Activated CD4-positive, alpha-beta T cell treated with anti-CD3 and anti-CD28 coated beads for 36 hours (primary cell): ENCODE measurements at regions not wholly inside any gene's neighbourhood (a gene's known extent, or its start where the extent isn't known, plus 50 kb on each side); places are given as distances from the start of the nearest gene placed in this dataset.
"Not testable (repeated sequence)": the region's sequence is repeated elsewhere in the genome, so short reads cannot be mapped to it uniquely, and the experiment has no call there.

Experiments used
- ATAC-seq: fragments of 200-7000 bp; cut with Tn5 transposase; one replicate; pipeline ENCODE4 v1.10.0; 2021; ENCODE audit warnings: mild to moderate bottlenecking, moderate library complexity
- CTCF ChIA-PET: fragments of 350-600 bp; sonication (Branson Sonifier 250); formaldehyde crosslinking; loops from one replicate; lab custom pipeline; 2021; ENCODE audit warnings: antibody characterized with exemption; lab: Charles Lee
- POLR2A ChIA-PET: fragments of 350-600 bp; sonication (Branson Sonifier 250); formaldehyde crosslinking; loops from one replicate; lab custom pipeline; 2021; ENCODE audit warnings: antibody characterized with exemption, inconsistent platforms; lab: Charles Lee
- DNase-seq: peaks from one replicate; pipeline ENCODE4 v3.0.0-alpha.2; 2020
- H3K27ac Mint-ChIP-seq: one replicate; pipeline ENCODE4 v1.8.0; 2021; ENCODE audit warnings: mixed read lengths
- H3K27me3 Mint-ChIP-seq: one replicate; pipeline ENCODE4 v1.8.0; 2021; ENCODE audit warnings: mixed read lengths
- H3K36me3 Mint-ChIP-seq: one replicate; pipeline ENCODE4 v1.8.0; 2021; ENCODE audit warnings: low read depth, mixed read lengths
- H3K4me1 Mint-ChIP-seq: one replicate; pipeline ENCODE4 v1.8.0; 2021; ENCODE audit warnings: mixed read lengths
- H3K4me3 Mint-ChIP-seq: one replicate; pipeline ENCODE4 v1.8.0; 2021; ENCODE audit warnings: mild to moderate bottlenecking, moderate library complexity, mixed read lengths
- H3K9me3 Mint-ChIP-seq: one replicate; pipeline ENCODE4 v1.8.0; 2021; ENCODE audit warnings: low read depth, mixed read lengths
- intact Hi-C, 2 experiments: fragments of 100-400 bp; cut with DNase I in 1 of 2; cut with micrococcal nuclease in 1 of 2; formaldehyde crosslinking; loops; one replicate each; pipeline versions ENCODE4 v1.14.2 to v1.15.1; 2022 to 2024; cut with DNase I, micrococcal nuclease

DNA sequence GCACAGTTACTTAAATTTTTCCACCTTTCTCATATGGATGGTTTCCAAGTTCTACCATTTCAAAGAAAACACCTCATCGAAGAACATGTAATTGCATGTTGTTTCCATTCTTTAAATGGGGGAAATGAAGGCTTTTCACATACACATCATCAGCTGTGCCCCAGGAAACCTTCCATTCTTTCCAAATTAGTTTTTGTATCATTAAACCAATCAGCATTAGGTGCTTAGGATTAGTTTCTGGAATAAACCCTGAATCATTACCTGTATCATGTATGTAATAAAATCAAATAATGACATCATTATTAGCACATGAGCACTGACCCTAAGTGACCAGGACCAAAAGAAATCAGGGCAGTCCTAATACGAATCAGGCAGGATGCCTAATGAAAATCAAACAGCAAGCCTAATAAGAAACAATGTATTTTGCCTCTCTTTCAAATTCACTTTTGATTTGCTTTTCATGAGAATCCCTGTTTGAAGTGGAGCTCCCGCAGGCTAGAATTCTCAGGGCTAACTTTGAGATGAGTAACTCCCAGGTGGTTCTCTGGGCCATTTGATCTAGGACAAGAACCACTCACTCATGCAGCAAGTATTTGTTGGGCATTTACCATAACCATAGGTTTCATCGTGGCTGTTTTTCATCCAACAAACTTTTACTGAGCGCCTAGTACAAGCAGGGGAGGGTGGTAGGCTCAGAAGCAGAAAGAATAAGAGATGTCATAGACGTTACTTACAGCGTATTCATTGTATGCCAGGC is 89.2 kb downstream of the MZT1 start:
- no peak overlapping the region for H3K4me3 Mint-ChIP-seq

GRCh38 chr13:72637561-72637960 is 89.9 kb downstream of the MZT1 start:
- Mint-ChIP-seq H3K4me1 (no peaks in the 10 kb centered on the region), H3K27me3 (no peaks in the 10 kb centered on the region), H3K4me3 (no peak overlapping the region), H3K27ac (no peak overlapping the region), H3K9me3 (no peaks in the 10 kb centered on the region), H3K36me3 (no peaks in the 10 kb centered on the region)
- CTCF ChIA-PET: no interaction called here
- intact Hi-C loops: no loop called here
- ATAC-seq: no peak
- POLR2A ChIA-PET: no interaction called here
- no peak for DNase-seq

More for the DNA sequence above, 89.2 kb downstream of the MZT1 start:
- Mint-ChIP-seq H3K27me3 (no peaks in the 10 kb centered on the region), H3K9me3 (no peaks in the 10 kb centered on the region), H3K4me1 (no peaks in the 10 kb centered on the region), H3K27ac (no peak overlapping the region), H3K36me3 (no peaks in the 10 kb centered on the region)
- ATAC-seq (no peak), DNase-seq (no peak)
- ChIA-PET CTCF (no interaction called here), POLR2A (no interaction called here)
- intact Hi-C loops: no loop called here

DNA sequence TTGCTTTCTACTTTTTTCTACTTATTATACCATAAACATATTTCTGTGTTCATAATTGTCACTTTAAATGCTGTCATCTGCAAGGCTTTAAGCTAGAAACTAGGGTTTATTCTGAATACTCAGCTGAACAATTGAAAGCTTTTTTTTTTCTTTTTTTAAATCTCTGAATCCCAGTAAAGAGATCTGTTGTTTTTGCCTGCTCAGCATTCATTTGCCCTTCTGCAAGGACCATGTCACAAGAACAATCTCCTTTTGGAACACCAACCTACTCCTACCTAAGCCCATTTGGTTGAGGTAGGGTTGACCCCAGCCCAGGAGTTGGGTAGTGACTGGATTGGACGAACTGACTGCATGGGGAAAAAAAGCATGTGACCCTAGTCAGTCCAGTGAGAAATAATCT is 92.6 kb downstream of the MZT1 start:
- Mint-ChIP-seq H3K4me3 (no peak overlapping the region), H3K27ac (no peak overlapping the region), H3K27me3 (peaks cover 2% of the 10 kb centered on the region), H3K9me3 (no peaks in the 10 kb centered on the region), H3K36me3 (no peaks in the 10 kb centered on the region), H3K4me1 (no peaks in the 10 kb centered on the region)
- no peak for ATAC-seq
- ChIA-PET CTCF (no interaction called here), POLR2A (no interaction called here)
- DNase-seq: no peak
- intact Hi-C loops: no loop called here

GRCh38 chr13:72622546-72622945 is 104.9 kb downstream of the MZT1 start:
- CTCF ChIA-PET: interaction anchor here (0.6 kb wide), 1 partner anchor 20 kb away, joined by 3 read pairs; no protein-coding TSS in a partner anchor
- no peaks in the 10 kb centered on the region for H3K9me3 Mint-ChIP-seq
- H3K4me1 Mint-ChIP-seq: no peaks in the 10 kb centered on the region
- no peak overlapping the region for H3K27ac Mint-ChIP-seq
- intact Hi-C loops: no loop called here
- POLR2A ChIA-PET: no interaction called here
- peaks cover 17% of the 10 kb centered on the region for H3K27me3 Mint-ChIP-seq
- no peaks in the 10 kb centered on the region for H3K36me3 Mint-ChIP-seq
- no peak for DNase-seq
- ATAC-seq: no peak
- H3K4me3 Mint-ChIP-seq: no peak overlapping the region

DNA sequence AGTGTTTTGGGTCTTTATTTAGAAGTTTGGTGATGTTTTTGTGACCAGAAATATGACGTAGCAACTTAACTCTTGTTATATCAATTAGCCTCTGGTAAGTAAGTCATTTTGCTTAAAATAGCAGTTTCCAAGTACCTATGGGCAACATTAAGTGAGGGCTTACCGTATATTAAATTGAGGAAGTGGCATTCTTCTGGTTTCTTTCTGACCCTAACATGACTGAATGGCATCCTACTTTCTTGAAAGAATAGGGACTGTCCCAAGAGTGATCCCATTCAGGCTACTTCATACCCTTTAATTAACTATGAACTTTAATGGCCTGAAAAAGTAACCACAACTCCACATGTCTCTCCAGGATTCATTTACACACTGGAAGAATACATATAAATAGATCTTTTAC is 106.6 kb downstream of the MZT1 start:
- ATAC-seq (no peak), DNase-seq (no peak)
- Mint-ChIP-seq H3K9me3 (no peaks in the 10 kb centered on the region), H3K4me1 (no peaks in the 10 kb centered on the region), H3K27me3 (peaks cover 12% of the 10 kb centered on the region), H3K36me3 (no peaks in the 10 kb centered on the region), H3K27ac (no peak overlapping the region), H3K4me3 (no peak overlapping the region)
- intact Hi-C loops: no loop called here
- ChIA-PET POLR2A (no interaction called here), CTCF (no interaction called here)

DNA sequence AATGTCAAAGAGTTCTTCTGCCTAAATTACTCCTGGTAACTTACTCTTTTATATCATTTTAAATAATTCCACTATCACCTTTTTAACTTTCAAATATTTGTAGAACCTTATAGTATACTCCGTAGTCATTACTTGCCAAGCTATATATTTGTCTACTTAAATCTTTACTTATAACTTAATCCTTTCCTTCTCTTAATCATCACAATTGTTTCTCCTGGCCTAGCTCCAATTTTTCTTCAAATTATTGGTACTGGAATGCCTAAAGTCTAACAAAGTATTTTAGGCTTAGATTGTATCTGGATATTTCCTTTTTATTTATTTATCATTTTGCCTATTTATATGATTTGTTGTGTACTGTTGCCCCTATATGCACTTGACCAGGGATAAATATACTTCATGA is 109.5 kb downstream of the MZT1 start:
- POLR2A ChIA-PET: no interaction called here
- Mint-ChIP-seq H3K9me3 (no peaks in the 10 kb centered on the region), H3K4me1 (no peaks in the 10 kb centered on the region), H3K36me3 (no peaks in the 10 kb centered on the region), H3K27me3 (peaks cover 2% of the 10 kb centered on the region), H3K27ac (no peak overlapping the region), H3K4me3 (no peak overlapping the region)
- intact Hi-C loops: no loop called here
- no peak for ATAC-seq
- DNase-seq: no peak
- CTCF ChIA-PET: no interaction called here

DNA sequence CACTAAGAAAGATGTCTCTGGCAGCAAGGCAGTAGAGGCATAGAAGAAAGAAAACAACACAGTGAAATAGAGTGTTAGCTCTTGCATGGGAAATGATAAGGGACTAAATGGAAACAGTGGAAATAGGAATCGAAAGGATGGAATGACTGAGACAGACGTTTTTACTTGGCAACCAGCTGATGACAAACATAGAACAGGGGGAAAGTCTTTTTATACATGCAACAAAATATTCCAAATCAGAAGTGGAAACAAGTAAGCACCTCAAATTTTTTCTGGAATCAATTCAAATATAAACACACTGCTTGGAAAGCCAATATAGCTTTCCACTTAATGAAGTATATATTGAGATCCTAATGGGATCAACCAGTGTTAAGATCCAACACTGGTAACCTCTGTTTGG is 110.2 kb downstream of the MZT1 start:
- ATAC-seq: no peak
- POLR2A ChIA-PET: no interaction called here
- no peak for DNase-seq
- intact Hi-C loops: no loop called here
- Mint-ChIP-seq H3K9me3 (no peaks in the 10 kb centered on the region), H3K36me3 (no peaks in the 10 kb centered on the region), H3K4me1 (no peaks in the 10 kb centered on the region), H3K4me3 (no peak overlapping the region), H3K27ac (no peak overlapping the region), H3K27me3 (peaks cover 2% of the 10 kb centered on the region)
- CTCF ChIA-PET: no interaction called here

- H3K27me3 Mint-ChIP-seq, H3K9me3 Mint-ChIP-seq, ATAC-seq, POLR2A ChIA-PET, CTCF ChIA-PET, intact Hi-C loops, H3K4me1 Mint-ChIP-seq, DNase-seq, H3K36me3 Mint-ChIP-seq, H3K27ac Mint-ChIP-seq, H3K4me3 Mint-ChIP-seq: not testable (repeated sequence)
Observed at GRCh38 chr13:72610251-72610891, 117.1 kb downstream of the MZT1 start.

- Mint-ChIP-seq H3K36me3 (no peaks in the 10 kb centered on the region), H3K4me1 (no peaks in the 10 kb centered on the region), H3K4me3 (no peak overlapping the region), H3K27me3 (peaks cover 2% of the 10 kb centered on the region), H3K9me3 (no peaks in the 10 kb centered on the region), H3K27ac (no peak overlapping the region)
- ATAC-seq (no peak), DNase-seq (no peak)
- CTCF ChIA-PET: interaction anchor here (0.6 to 0.7 kb wide), 2 partner anchors 9 to 43 kb away, joined by 3 read pairs; no protein-coding TSS in a partner anchor
- POLR2A ChIA-PET: no interaction called here
- intact Hi-C loops: no loop called here
Observed at GRCh38 chr13:72599178-72599743, 128.2 kb downstream of the MZT1 start.

DNA sequence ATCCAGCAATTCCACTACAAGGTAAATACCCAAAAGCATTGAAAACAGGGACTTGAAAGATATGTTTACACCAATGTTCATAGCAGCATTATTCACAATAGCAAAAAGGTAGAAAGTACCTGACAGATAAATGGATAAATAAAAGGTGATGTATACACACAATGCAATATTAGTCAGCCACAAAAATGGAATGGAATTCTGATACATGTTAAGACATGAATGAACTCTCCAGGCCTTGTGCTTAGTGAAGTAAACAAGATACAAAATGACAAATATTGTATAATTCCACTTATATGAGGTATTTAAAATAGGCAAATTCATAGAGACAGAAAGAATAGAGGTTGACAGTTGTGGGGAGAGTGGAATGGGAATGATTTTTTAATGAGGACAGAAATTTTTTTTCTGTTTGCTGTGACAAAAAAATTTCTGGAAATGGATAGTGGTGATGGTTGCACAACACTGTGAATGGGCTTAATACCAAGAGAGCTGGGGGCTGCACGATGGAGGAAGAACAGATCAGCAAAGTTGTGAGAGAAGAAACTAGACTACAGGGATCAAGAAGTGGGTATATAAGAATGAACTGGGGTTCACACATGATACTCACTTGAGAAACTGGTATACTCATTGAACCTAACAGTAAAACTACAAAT is 137.2 kb downstream of the MZT1 start:
- no peaks in the 10 kb centered on the region for H3K4me1 Mint-ChIP-seq
- H3K4me3 Mint-ChIP-seq: no peak overlapping the region
- H3K36me3 Mint-ChIP-seq: no peaks in the 10 kb centered on the region
- ChIA-PET CTCF (interaction anchor here (0.6 kb wide), 1 partner anchor 149 kb away, joined by 4 read pairs; no protein-coding TSS in a partner anchor), POLR2A (no interaction called here)
- no peak for ATAC-seq
- no peak for DNase-seq
- H3K27ac Mint-ChIP-seq: no peak overlapping the region
- intact Hi-C loops: no loop called here
- H3K9me3 Mint-ChIP-seq: no peaks in the 10 kb centered on the region
- H3K27me3 Mint-ChIP-seq: peaks cover 10% of the 10 kb centered on the region

- Mint-ChIP-seq H3K4me1 (no peaks in the 10 kb centered on the region), H3K27me3 (peaks cover 11% of the 10 kb centered on the region), H3K27ac (no peak overlapping the region), H3K4me3 (no peak overlapping the region), H3K9me3 (no peaks in the 10 kb centered on the region), H3K36me3 (no peaks in the 10 kb centered on the region)
- POLR2A ChIA-PET: no interaction called here
- DNase-seq: no peak
- ATAC-seq: no peak
- CTCF ChIA-PET: no interaction called here
- intact Hi-C loops: no loop called here
Observed at GRCh38 chr13:72586518-72586917, 140.9 kb downstream of the MZT1 start.
